ENCODE measurements at regions not wholly inside any gene's neighbourhood (a gene's known extent, or its start where the extent isn't known, plus 50 kb on each side); places are given as distances from the start of the nearest gene placed in this dataset.

GRCh38 chr17:34168989-34169388 lies 86.1 kb upstream of the CCL2 start:
- Mint-ChIP-seq H3K4me1 (no peaks in the 10 kb centered on the region), H3K9me3 (no peaks in the 10 kb centered on the region), H3K36me3 (ENCODE audit: low read depth) (no peaks in the 10 kb centered on the region), H3K27me3 (peaks cover 24% of the 10 kb centered on the region), H3K27ac (no peak overlapping the region), H3K4me3 (no peak overlapping the region)
- no peak for ATAC-seq (replicated peaks)

- no peak overlapping the region for H3K4me3 Mint-ChIP-seq
- H3K9me3 Mint-ChIP-seq = no peaks in the 10 kb centered on the region
- ATAC-seq (replicated peaks) = no peak
- no peaks in the 10 kb centered on the region for H3K4me1 Mint-ChIP-seq
- no peaks in the 10 kb centered on the region for H3K36me3 Mint-ChIP-seq (ENCODE audit: low read depth)
- H3K27ac Mint-ChIP-seq = no peak overlapping the region
- peaks cover 22% of the 10 kb centered on the region for H3K27me3 Mint-ChIP-seq
Observed at GRCh38 chr17:34169496-34169895, 85.6 kb upstream of the CCL2 start.

GRCh38 chr17:34171245-34171818 lies 83.8 kb upstream of the CCL2 start:
- Mint-ChIP-seq H3K4me3 (no peak overlapping the region), H3K36me3 (ENCODE audit: low read depth) (no peaks in the 10 kb centered on the region), H3K9me3 (no peaks in the 10 kb centered on the region), H3K4me1 (no peaks in the 10 kb centered on the region), H3K27me3 (peaks cover 24% of the 10 kb centered on the region), H3K27ac (no peak overlapping the region)
- ATAC-seq (replicated peaks) = peak; percentile 58

- no peak for ATAC-seq (replicated peaks)
- Mint-ChIP-seq H3K4me3 (no peak overlapping the region), H3K27ac (no peak overlapping the region), H3K4me1 (no peaks in the 10 kb centered on the region), H3K9me3 (no peaks in the 10 kb centered on the region), H3K27me3 (peaks cover 30% of the 10 kb centered on the region), H3K36me3 (ENCODE audit: low read depth) (no peaks in the 10 kb centered on the region)
Observed at GRCh38 chr17:34172390-34172918, 82.6 kb upstream of the CCL2 start.

- H3K36me3 Mint-ChIP-seq (ENCODE audit: low read depth) = no peaks in the 10 kb centered on the region
- no peak overlapping the region for H3K4me3 Mint-ChIP-seq
- peaks cover 33% of the 10 kb centered on the region for H3K27me3 Mint-ChIP-seq
- no peaks in the 10 kb centered on the region for H3K4me1 Mint-ChIP-seq
- no peak for ATAC-seq (replicated peaks)
- H3K9me3 Mint-ChIP-seq = no peaks in the 10 kb centered on the region
- no peak overlapping the region for H3K27ac Mint-ChIP-seq
Observed at GRCh38 chr17:34173241-34173640, 81.8 kb upstream of the CCL2 start.

GRCh38 chr17:34174496-34174895 lies 80.6 kb upstream of the CCL2 start:
- Mint-ChIP-seq H3K4me1 (no peaks in the 10 kb centered on the region), H3K36me3 (ENCODE audit: low read depth) (no peaks in the 10 kb centered on the region), H3K9me3 (no peaks in the 10 kb centered on the region), H3K4me3 (no peak overlapping the region), H3K27ac (no peak overlapping the region), H3K27me3 (peaks cover 31% of the 10 kb centered on the region)
- ATAC-seq (replicated peaks) = no peak

- Mint-ChIP-seq H3K9me3 (no peaks in the 10 kb centered on the region), H3K27ac (no peak overlapping the region), H3K4me3 (no peak overlapping the region), H3K4me1 (no peaks in the 10 kb centered on the region), H3K36me3 (ENCODE audit: low read depth) (no peaks in the 10 kb centered on the region), H3K27me3 (peaks cover 42% of the 10 kb centered on the region)
- ATAC-seq (replicated peaks) = no peak
Observed at GRCh38 chr17:34176440-34176839, 78.6 kb upstream of the CCL2 start.

GRCh38 chr17:34177642-34178041 lies 77.4 kb upstream of the CCL2 start:
- Mint-ChIP-seq H3K27ac (no peak overlapping the region), H3K4me1 (no peaks in the 10 kb centered on the region), H3K4me3 (no peak overlapping the region), H3K27me3 (peaks cover 45% of the 10 kb centered on the region), H3K9me3 (no peaks in the 10 kb centered on the region), H3K36me3 (ENCODE audit: low read depth) (no peaks in the 10 kb centered on the region)
- no peak for ATAC-seq (replicated peaks)

- Mint-ChIP-seq H3K27me3 (peaks cover 45% of the 10 kb centered on the region), H3K4me3 (no peak overlapping the region), H3K4me1 (no peaks in the 10 kb centered on the region), H3K9me3 (no peaks in the 10 kb centered on the region), H3K27ac (no peak overlapping the region), H3K36me3 (ENCODE audit: low read depth) (no peaks in the 10 kb centered on the region)
- no peak for ATAC-seq (replicated peaks)
Observed at GRCh38 chr17:34178092-34178491, 77.0 kb upstream of the CCL2 start.

GRCh38 chr17:34182036-34182803 lies 72.9 kb upstream of the CCL2 start:
- no peak for ATAC-seq (replicated peaks)
- H3K4me1 Mint-ChIP-seq = no peaks in the 10 kb centered on the region
- H3K27ac Mint-ChIP-seq = no peak overlapping the region
- H3K27me3 Mint-ChIP-seq = peaks cover 44% of the 10 kb centered on the region
- H3K9me3 Mint-ChIP-seq = no peaks in the 10 kb centered on the region
- no peaks in the 10 kb centered on the region for H3K36me3 Mint-ChIP-seq (ENCODE audit: low read depth)
- no peak overlapping the region for H3K4me3 Mint-ChIP-seq

GRCh38 chr17:34195987-34196386 lies 59.1 kb upstream of the CCL2 start:
- peaks cover 2% of the 10 kb centered on the region for H3K4me1 Mint-ChIP-seq
- no peak overlapping the region for H3K4me3 Mint-ChIP-seq
- H3K27ac Mint-ChIP-seq = no peak overlapping the region
- ATAC-seq (replicated peaks) = no peak
- H3K9me3 Mint-ChIP-seq = no peaks in the 10 kb centered on the region
- H3K27me3 Mint-ChIP-seq = peaks cover 39% of the 10 kb centered on the region
- no peaks in the 10 kb centered on the region for H3K36me3 Mint-ChIP-seq (ENCODE audit: low read depth)

GRCh38 chr17:34198519-34198918 lies 56.6 kb upstream of the CCL2 start:
- peaks cover 41% of the 10 kb centered on the region for H3K27me3 Mint-ChIP-seq
- H3K4me3 Mint-ChIP-seq = no peak overlapping the region
- H3K4me1 Mint-ChIP-seq = peaks cover 12% of the 10 kb centered on the region
- no peak overlapping the region for H3K27ac Mint-ChIP-seq
- H3K9me3 Mint-ChIP-seq = no peaks in the 10 kb centered on the region
- no peak for ATAC-seq (replicated peaks)
- H3K36me3 Mint-ChIP-seq (ENCODE audit: low read depth) = no peaks in the 10 kb centered on the region

GRCh38 chr17:34199454-34199853 lies 55.6 kb upstream of the CCL2 start:
- ATAC-seq (replicated peaks) = no peak
- no peaks in the 10 kb centered on the region for H3K9me3 Mint-ChIP-seq
- peaks cover 41% of the 10 kb centered on the region for H3K27me3 Mint-ChIP-seq
- peaks cover 12% of the 10 kb centered on the region for H3K4me1 Mint-ChIP-seq
- no peaks in the 10 kb centered on the region for H3K36me3 Mint-ChIP-seq (ENCODE audit: low read depth)
- H3K4me3 Mint-ChIP-seq = no peak overlapping the region
- H3K27ac Mint-ChIP-seq = no peak overlapping the region

GRCh38 chr17:34199932-34200534 lies 55.1 kb upstream of the CCL2 start:
- no peak overlapping the region for H3K27ac Mint-ChIP-seq
- no peak overlapping the region for H3K4me3 Mint-ChIP-seq
- peaks cover 12% of the 10 kb centered on the region for H3K4me1 Mint-ChIP-seq
- no peaks in the 10 kb centered on the region for H3K36me3 Mint-ChIP-seq (ENCODE audit: low read depth)
- ATAC-seq (replicated peaks) = peak; percentile 42
- H3K27me3 Mint-ChIP-seq = peaks cover 41% of the 10 kb centered on the region
- H3K9me3 Mint-ChIP-seq = no peaks in the 10 kb centered on the region

- Mint-ChIP-seq H3K4me3 (no peak overlapping the region), H3K9me3 (no peaks in the 10 kb centered on the region), H3K4me1 (peaks cover 12% of the 10 kb centered on the region), H3K27ac (peak overlapping the region; percentile 4), H3K27me3 (peaks cover 46% of the 10 kb centered on the region), H3K36me3 (ENCODE audit: low read depth) (no peaks in the 10 kb centered on the region)
- ATAC-seq (replicated peaks) = peak; percentile 54
Observed at GRCh38 chr17:34201225-34201624, 53.9 kb upstream of the CCL2 start.

Data from activated T-helper 17 cell treated with anti-CD3 and anti-CD28 coated beads, Interleukin-2, amount 50 U/mL, for 72 hours (primary cell).